Neuronal stem cell (in vitro differentiated cells): ENCODE measurements at regions not wholly inside any gene's neighbourhood (a gene's known extent, or its start where the extent isn't known, plus 50 kb on each side); places are given as distances from the start of the nearest gene placed in this dataset.

Experiments used
- DNase-seq: peaks from one replicate; pipeline ENCODE4 v3.0.0-alpha.2; 2013; ENCODE audit warnings: low spot score
- H2AFZ ChIP-seq: one replicate; pipeline ENCODE4 v1.6.1; 2013; ENCODE audit warnings: mild to moderate bottlenecking, low read length, inconsistent platforms
- H2AK5ac ChIP-seq: 2 replicates; pipeline ENCODE4 v1.6.1; 2013; ENCODE audit warnings: low read depth, mild to moderate bottlenecking, inconsistent platforms, low read length, moderate library complexity, mixed read lengths
- H2BK120ac ChIP-seq: 2 replicates; pipeline ENCODE4 v1.6.1; 2013; ENCODE audit warnings: low read depth, mild to moderate bottlenecking, inconsistent platforms, low read length, moderate library complexity, mixed read lengths
- H2BK12ac ChIP-seq: one replicate; pipeline ENCODE4 v1.6.1; 2013; ENCODE audit warnings: low read length, inconsistent platforms
- H2BK15ac ChIP-seq: 2 replicates; pipeline ENCODE4 v1.6.1; 2013; ENCODE audit warnings: mild to moderate bottlenecking, low read length, inconsistent platforms, mixed read lengths
- H2BK5ac ChIP-seq: one replicate; pipeline ENCODE4 v1.6.1; 2013; ENCODE audit warnings: inconsistent platforms, mild to moderate bottlenecking, low read length, moderate library complexity
- H3K14ac ChIP-seq: one replicate; pipeline ENCODE4 v1.6.1; 2013; ENCODE audit warnings: low read length, inconsistent platforms
- H3K18ac ChIP-seq: 2 replicates; pipeline ENCODE4 v1.6.1; 2013; ENCODE audit warnings: low read length, inconsistent platforms
- H3K23ac ChIP-seq: 2 replicates; pipeline ENCODE4 v1.6.1; 2013; ENCODE audit warnings: low read depth, mild to moderate bottlenecking, mixed read lengths, low read length, inconsistent platforms; ENCODE audit not compliant: poor library complexity
- H3K27ac ChIP-seq: replicated peaks from 3 replicates; pipeline ENCODE4 v1.5.1; 2013; ENCODE audit warnings: low read length, inconsistent platforms
- H3K27me3 ChIP-seq, 3 experiments: 2 replicates each; pipeline ENCODE4 v1.6.1; 2013; ENCODE audit warnings: low read length in 3 of 3, mild to moderate bottlenecking in 2 of 3, inconsistent platforms in 1 of 3, low read depth in 1 of 3, mixed read lengths in 1 of 3, moderate library complexity in 1 of 3; ENCODE audit not compliant: control insufficient read depth in 3 of 3, insufficient read depth in 3 of 3
- H3K36me3 ChIP-seq, 2 donors: replicated peaks in 1 of 2; 2 replicates each; pipeline ENCODE4 v1.6.1; 2013; ENCODE audit warnings: low read length in 2 of 2; ENCODE audit not compliant: control insufficient read depth in 2 of 2, insufficient read depth in 2 of 2
- H3K4ac ChIP-seq: 2 replicates; pipeline ENCODE4 v1.6.1; 2013; ENCODE audit warnings: inconsistent platforms, mild to moderate bottlenecking, low read length, moderate library complexity
- H3K4me1 ChIP-seq, 2 donors: 1 replicate in 1 of 2; 2 replicates in 1 of 2; pipeline ENCODE4 v1.6.1; 2013; ENCODE audit warnings: low read length in 2 of 2, low read depth in 1 of 2; ENCODE audit not compliant: control insufficient read depth in 2 of 2, insufficient read depth in 1 of 2
- H3K4me2 ChIP-seq: one replicate; pipeline ENCODE4 v1.6.1; 2013; ENCODE audit warnings: mild to moderate bottlenecking, low read length, inconsistent platforms; ENCODE audit not compliant: insufficient read depth, poor library complexity, severe bottlenecking
- H3K4me3 ChIP-seq, 2 donors: 2 replicates each; pipeline ENCODE4 v1.5.1; 2013; ENCODE audit warnings: low read length in 2 of 2, mild to moderate bottlenecking in 2 of 2, inconsistent platforms in 1 of 2, moderate library complexity in 1 of 2
- H3K79me1 ChIP-seq: one replicate; pipeline ENCODE4 v1.6.1; 2013; ENCODE audit warnings: low read depth, mild to moderate bottlenecking, inconsistent platforms, low read length, moderate library complexity
- H3K9ac ChIP-seq: one replicate; pipeline ENCODE4 v1.6.1; 2013; ENCODE audit warnings: mild to moderate bottlenecking, low read depth, low read length, inconsistent platforms; ENCODE audit not compliant: poor library complexity
- H3K9me3 ChIP-seq, 2 donors: replicated peaks in 1 of 2; 2 replicates each; pipeline versions ENCODE3 to v1.6.1; 2013; ENCODE audit warnings: low read length in 2 of 2, mild to moderate bottlenecking in 2 of 2, inconsistent platforms in 1 of 2, low read depth in 1 of 2, mixed read lengths in 1 of 2, moderate library complexity in 1 of 2; ENCODE audit not compliant: control insufficient read depth in 2 of 2, insufficient read depth in 1 of 2
- H4K8ac ChIP-seq: one replicate; pipeline ENCODE4 v1.6.1; 2013; ENCODE audit warnings: low read depth, mild to moderate bottlenecking, inconsistent platforms, low read length, moderate library complexity
- H4K91ac ChIP-seq: one replicate; pipeline ENCODE4 v1.6.1; 2013; ENCODE audit warnings: low read length, low read depth, mild to moderate bottlenecking, inconsistent platforms; ENCODE audit not compliant: poor library complexity
- WGBS, 2 donors: extraction: QIAGEN DNeasy Blood & Tissue Kit; methylation state at CpG; one replicate each; pipeline ENCODE4 v1.1.7; 2013; ENCODE audit warnings: missing lambda C conversion rate in 2 of 2, mixed read lengths in 1 of 2; ENCODE audit not compliant: insufficient read length in 2 of 2, insufficient replicate concordance in 1 of 2; ENCODE audit errors: extremely low coverage in 2 of 2; 5-methylcytosine and 5-hydroxymethylcytosine counted together

- H3K27me3 ChIP-seq = no peaks in the 10 kb centered on the region
- no peak for DNase-seq
- no peak overlapping the region for H2BK120ac ChIP-seq
- no peak overlapping the region for H3K18ac ChIP-seq
- H2AFZ ChIP-seq = no peak overlapping the region
- no peak overlapping the region for H3K4me2 ChIP-seq
- no peak overlapping the region for H2BK5ac ChIP-seq
- no peak overlapping the region for H2AK5ac ChIP-seq
- H4K8ac ChIP-seq = no peak overlapping the region
- H3K4me3 ChIP-seq = no peak overlapping the region
- WGBS, 2 donors = no CpG with 5 or more reads among the region's 1 CpG
- no peak overlapping the region for H3K27ac ChIP-seq
- H2BK12ac ChIP-seq = no peak overlapping the region
- no peak overlapping the region for H3K4ac ChIP-seq
- no peaks in the 10 kb centered on the region for H3K9me3 ChIP-seq
- no peak overlapping the region for H4K91ac ChIP-seq
- no peaks in the 10 kb centered on the region for H3K79me1 ChIP-seq
- no peaks in the 10 kb centered on the region for H3K36me3 ChIP-seq
- H3K4me1 ChIP-seq = no peaks in the 10 kb centered on the region
- H2BK15ac ChIP-seq = no peak overlapping the region
- H3K23ac ChIP-seq = no peak overlapping the region
- H3K14ac ChIP-seq = no peak overlapping the region
- no peak overlapping the region for H3K9ac ChIP-seq
These were observed 1814.2 kb upstream of the SEL1L start for GRCh38 chr14:83347874-83348273.

- Histone ChIP-seq H2BK5ac (no peak overlapping the region), H3K14ac (no peak overlapping the region), H3K36me3 (no peaks in the 10 kb centered on the region), H3K27ac (no peak overlapping the region), H3K4me3 (no peak overlapping the region), H2AK5ac (no peak overlapping the region), H3K4me1 (no peaks in the 10 kb centered on the region), H3K27me3 (no peaks in the 10 kb centered on the region), H2BK120ac (no peak overlapping the region), H4K91ac (no peak overlapping the region), H3K4me2 (no peak overlapping the region), H3K79me1 (no peaks in the 10 kb centered on the region), H3K18ac (no peak overlapping the region), H2BK12ac (no peak overlapping the region), H3K9me3 (no peaks in the 10 kb centered on the region), H3K4ac (no peak overlapping the region), H4K8ac (no peak overlapping the region), H2AFZ (no peak overlapping the region), H3K9ac (no peak overlapping the region), H2BK15ac (no peak overlapping the region), H3K23ac (no peak overlapping the region)
- no peak for DNase-seq
- WGBS, 2 donors = no CpG with 5 or more reads among the region's 2 CpGs
These were observed 1822.0 kb upstream of the SEL1L start for GRCh38 chr14:83355609-83356008.

- Histone ChIP-seq H2BK120ac (no peak overlapping the region), H3K18ac (no peak overlapping the region), H3K27ac (no peak overlapping the region), H3K27me3 (no peaks in the 10 kb centered on the region), H4K8ac (no peak overlapping the region), H3K4me1 (no peaks in the 10 kb centered on the region), H3K36me3 (no peaks in the 10 kb centered on the region), H4K91ac (no peak overlapping the region), H3K14ac (no peak overlapping the region), H2AFZ (no peak overlapping the region), H3K4me3 (no peak overlapping the region), H3K9ac (no peak overlapping the region), H2BK15ac (no peak overlapping the region), H3K79me1 (no peaks in the 10 kb centered on the region), H2AK5ac (no peak overlapping the region), H2BK5ac (no peak overlapping the region), H3K23ac (no peak overlapping the region), H3K4ac (no peak overlapping the region), H2BK12ac (no peak overlapping the region), H3K4me2 (no peak overlapping the region), H3K9me3 (no peaks in the 10 kb centered on the region)
- DNase-seq = no peak
- no CpG with 5 or more reads among the region's 5 CpGs for WGBS, 2 donors
These were observed 1822.4 kb upstream of the SEL1L start for GRCh38 chr14:83356080-83356479.

- no peak overlapping the region for H3K27ac ChIP-seq
- no peaks in the 10 kb centered on the region for H3K27me3 ChIP-seq
- H3K23ac ChIP-seq = no peak overlapping the region
- H3K9ac ChIP-seq = no peak overlapping the region
- H2BK120ac ChIP-seq = no peak overlapping the region
- H3K4me2 ChIP-seq = no peak overlapping the region
- H3K36me3 ChIP-seq = no peaks in the 10 kb centered on the region
- no peak overlapping the region for H2BK12ac ChIP-seq
- no peak overlapping the region for H2BK5ac ChIP-seq
- no peaks in the 10 kb centered on the region for H3K4me1 ChIP-seq
- no peak for DNase-seq
- no peak overlapping the region for H4K91ac ChIP-seq
- WGBS, 2 donors = no CpG with 5 or more reads among the region's 1 CpG
- no peak overlapping the region for H2BK15ac ChIP-seq
- H3K4ac ChIP-seq = no peak overlapping the region
- no peaks in the 10 kb centered on the region for H3K9me3 ChIP-seq
- H2AFZ ChIP-seq = no peak overlapping the region
- H3K14ac ChIP-seq = no peak overlapping the region
- H4K8ac ChIP-seq = no peak overlapping the region
- H3K79me1 ChIP-seq = no peaks in the 10 kb centered on the region
- no peak overlapping the region for H3K4me3 ChIP-seq
- no peak overlapping the region for H3K18ac ChIP-seq
- no peak overlapping the region for H2AK5ac ChIP-seq
These were observed 1838.6 kb upstream of the SEL1L start for GRCh38 chr14:83372271-83372670.
